ENCODE measurements at regions not wholly inside any gene's neighbourhood (a gene's known extent, or its start where the extent isn't known, plus 50 kb on each side); places are given as distances from the start of the nearest gene placed in this dataset.

DNA sequence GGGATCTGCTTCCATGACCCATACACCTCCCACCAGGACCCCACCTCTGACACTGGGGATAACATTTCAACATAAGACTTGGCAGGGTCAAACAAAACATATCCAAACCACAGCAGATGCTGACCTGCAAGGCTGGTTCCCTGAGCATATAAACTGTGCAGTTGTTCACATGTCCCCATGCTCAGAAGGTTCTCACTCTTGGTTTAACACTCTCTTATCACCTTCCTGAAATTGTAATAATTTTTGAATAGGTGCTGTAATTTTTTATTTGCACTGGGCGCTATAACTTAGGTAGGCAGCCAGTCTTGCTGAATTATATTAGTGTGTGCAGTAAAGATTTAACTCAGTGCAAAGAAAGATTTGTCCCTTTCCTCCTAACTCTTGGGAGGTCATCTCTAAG lies 824.8 kb upstream of the SOX9 start:
- in situ Hi-C loops (cut with HindIII; ENCODE audit: low sequenced_read_pairs) = no loop called here

DNA sequence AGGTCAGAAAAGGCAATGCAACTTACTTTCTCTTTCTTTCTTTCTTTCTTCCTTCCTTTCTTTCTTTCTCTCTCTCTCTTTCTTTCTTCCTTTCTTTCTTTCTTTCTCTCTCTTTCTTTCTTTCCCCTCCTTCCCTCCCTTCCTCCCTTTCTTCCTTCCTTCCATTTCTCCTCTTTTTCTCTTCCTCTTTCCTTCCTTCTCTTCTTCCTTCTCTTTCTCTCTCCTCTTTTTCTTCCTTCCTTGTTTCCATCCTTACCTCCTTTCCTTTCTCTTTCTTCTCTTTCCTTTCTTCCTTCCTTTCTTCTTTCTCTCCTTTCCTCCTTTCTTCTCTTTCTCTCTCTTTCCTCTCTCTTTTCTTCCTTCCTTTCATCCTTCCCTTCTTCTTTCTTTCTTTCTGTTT lies 819.8 kb upstream of the SOX9 start:
- in situ Hi-C loops (cut with HindIII; ENCODE audit: low sequenced_read_pairs) = no loop called here

DNA sequence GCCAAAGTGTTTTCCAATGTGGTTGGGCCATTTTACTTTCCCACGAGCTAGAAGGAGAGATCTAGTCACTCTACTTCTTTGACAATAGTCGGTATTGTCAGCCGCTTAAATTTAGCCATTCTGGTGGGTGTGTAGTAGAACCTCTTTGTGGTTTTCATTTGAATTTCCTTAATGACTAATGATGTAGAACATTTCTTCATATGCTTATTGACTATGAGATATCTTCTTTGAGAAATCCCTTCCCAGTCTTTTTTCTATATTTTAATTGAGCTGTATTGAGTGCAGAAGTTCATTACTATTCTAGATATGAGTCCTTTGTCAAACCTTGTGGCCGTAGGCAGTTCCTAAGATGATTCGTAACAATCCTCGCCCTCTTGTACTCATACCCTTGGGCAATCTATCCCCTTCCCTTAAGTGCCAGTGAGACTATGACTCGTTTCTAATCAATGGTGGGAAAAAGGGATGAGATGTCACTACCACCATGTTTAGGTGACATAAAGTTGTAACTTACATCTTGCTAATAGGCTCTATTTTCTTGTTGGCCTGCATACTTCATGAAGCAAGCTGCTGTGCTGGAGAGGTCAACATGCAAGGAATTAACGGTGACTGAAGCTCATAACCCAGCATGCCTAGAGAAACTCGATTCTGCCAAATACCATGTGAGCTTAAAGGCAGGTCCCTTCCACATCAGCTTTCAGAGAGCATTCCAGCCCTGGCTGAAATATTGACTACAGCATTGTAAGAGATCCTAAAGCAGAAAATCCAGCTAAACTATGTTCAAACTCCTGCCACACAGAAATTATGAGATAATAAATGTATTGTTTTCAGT lies 817.9 kb upstream of the SOX9 start:
- in situ Hi-C loops (cut with HindIII; ENCODE audit: low sequenced_read_pairs) = no loop called here

DNA sequence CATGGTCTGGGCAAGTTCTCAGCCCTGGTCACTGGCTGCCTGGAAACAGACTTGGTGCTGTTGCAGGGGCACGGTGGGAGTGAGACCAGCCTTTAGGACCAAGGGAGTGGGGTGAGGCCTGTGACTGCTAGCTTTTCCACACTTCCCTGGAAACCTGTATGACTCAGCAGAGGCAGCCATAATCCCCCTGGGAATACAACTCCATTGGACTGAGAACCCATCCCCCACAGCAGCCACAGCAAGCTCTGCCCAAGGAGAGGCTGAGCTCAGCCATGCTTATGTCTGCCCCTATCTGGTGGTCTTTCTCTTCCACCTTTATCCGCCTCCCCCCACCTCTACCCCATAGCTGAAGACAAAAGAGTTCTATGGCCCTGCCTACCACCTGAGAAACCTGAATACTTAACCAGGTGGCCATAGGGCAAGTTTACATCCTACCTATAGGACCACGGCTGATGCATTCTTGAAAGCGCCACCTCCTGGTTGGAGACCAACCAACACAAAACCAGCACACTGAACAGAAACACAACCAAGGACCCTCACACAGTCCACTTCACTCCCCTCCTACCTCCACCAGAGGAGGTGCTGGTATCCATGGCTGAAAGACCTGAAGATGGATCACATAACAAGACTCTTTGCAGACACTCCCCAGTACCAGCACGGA lies 816.2 kb upstream of the SOX9 start:
- in situ Hi-C loops (cut with HindIII; ENCODE audit: low sequenced_read_pairs) = no loop called here

DNA sequence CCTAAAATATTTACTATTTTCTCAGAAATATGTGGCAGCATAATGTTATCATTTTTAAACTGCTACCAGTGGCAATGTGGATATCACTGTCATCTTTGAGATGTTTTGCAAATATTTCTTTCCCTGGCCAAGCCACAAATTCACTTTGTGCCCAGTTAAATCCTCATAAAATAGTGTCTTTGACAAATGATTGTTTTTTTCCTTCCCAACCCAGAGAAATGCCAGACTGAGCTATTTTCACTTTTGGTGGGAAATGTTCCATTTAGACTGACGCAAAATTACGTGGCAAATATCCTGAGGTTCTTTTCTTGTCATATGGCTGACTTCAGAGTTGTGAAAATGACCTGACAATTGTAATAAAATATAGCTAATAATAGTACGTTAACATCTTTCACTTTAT lies 807.0 kb upstream of the SOX9 start:
- in situ Hi-C loops (cut with HindIII; ENCODE audit: low sequenced_read_pairs) = no loop called here

DNA sequence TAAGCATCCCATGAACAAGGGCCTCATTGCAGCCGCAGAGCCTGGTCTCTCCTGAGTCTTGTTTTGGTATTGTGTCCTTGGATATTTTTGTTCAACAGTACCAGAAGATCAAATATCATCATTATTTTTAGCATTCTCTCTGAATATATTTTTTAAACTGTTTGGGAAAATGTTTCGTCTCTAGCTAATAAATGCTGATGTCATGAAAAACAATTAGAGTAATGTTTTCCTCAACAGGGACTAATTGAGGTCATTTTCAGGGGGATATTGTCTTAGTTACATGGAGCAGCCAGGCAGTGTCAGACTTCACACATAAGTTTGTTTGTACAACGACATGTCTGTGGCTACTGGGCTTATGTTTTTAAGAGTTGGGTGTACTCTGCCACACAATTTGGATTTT lies 805.3 kb upstream of the SOX9 start:
- in situ Hi-C loops (cut with HindIII; ENCODE audit: low sequenced_read_pairs) = no loop called here

DNA sequence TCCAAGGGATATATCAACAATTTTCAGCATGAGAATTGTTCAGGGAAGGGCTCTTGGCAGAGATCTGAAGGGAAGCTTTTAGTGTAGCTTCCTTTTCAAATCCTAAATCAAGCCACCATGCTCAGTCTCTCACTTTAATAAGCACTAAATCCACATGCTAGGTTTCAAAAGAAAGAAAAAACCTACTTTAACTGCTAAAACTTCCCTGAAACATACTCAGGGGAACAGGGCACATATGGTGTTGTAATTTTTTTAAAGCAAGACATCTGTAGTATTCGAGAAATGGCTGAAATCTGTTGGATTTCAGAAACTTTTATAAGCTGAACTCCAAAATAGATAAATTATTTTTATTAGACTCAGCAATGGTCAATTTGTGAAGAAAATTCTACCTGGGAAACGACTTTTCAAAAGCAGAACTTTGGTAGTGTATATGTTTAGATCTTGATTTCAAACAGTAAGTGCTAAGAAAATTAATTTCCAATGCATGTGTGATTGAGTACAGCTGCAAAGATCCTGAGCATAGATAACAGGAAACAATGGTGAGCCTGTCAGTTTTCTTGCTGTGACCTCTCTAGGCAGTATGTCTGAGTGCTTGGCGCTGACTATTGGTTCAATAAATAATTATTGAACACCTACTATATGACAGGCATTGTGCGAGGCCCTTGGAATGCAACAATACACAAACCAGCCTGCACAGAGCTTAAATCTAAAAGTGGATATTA lies 804.5 kb upstream of the SOX9 start:
- in situ Hi-C loops (cut with HindIII; ENCODE audit: low sequenced_read_pairs) = no loop called here

DNA sequence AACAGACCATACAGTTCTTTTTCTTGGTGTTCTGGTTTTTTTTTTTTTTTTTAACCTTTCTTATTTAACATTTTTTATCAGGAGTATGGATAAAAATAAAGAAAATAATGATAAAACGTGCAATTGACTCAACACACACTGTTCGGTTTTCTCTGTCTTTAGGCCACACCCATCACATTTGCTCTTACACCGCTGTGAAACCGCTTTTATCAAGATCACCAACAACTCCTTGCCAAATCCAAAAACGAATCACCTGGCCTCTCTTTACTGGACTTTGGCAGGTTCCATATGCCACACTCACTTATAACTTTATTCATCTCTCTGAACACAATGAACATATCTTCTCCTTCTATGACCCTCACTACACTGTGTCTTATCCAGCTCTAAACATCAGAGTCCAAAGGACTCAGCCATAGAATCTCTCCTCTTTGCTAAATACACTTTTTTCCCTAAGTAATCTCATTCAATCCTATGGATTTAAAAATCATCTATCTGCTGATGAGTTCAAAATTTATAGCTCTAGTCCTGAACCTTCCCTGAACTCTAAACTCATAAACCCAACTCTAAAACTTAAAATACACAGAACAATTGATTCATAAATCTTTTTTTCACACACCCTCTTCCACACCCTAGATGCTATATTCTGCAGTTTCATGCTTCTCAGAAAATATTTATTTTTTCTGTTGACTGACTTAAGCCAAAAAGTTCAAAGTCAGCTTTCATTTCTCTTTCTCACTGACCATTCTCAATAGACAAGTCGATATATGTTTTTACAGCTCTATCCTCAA lies 800.6 kb upstream of the SOX9 start:
- in situ Hi-C loops (cut with HindIII; ENCODE audit: low sequenced_read_pairs) = loop anchor here (10.0 kb wide), 1 partner anchor 125 kb away; no protein-coding TSS in a partner anchor

DNA sequence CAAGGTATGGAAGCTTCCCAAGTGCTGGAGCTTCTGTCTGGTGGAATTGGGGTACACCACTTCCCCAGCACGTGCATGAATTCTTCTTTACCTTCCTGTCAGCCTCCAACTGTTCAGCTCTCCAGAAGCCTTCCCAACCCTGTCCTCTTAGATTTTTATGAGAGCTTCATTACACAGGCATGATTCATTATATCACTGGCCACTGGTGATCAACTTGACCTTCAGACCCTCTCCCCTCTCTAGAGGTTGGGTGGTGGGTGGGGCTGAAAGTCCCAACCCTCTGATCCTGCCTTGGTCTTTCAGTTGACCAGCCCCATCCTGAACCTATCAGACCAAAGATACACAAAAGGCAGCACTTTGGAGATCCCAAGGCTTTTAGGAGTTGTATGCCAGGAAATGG lies 795.7 kb upstream of the SOX9 start:
- in situ Hi-C loops (cut with HindIII; ENCODE audit: low sequenced_read_pairs) = loop anchor here (10.0 kb wide), 1 partner anchor 120 kb away; no protein-coding TSS in a partner anchor

DNA sequence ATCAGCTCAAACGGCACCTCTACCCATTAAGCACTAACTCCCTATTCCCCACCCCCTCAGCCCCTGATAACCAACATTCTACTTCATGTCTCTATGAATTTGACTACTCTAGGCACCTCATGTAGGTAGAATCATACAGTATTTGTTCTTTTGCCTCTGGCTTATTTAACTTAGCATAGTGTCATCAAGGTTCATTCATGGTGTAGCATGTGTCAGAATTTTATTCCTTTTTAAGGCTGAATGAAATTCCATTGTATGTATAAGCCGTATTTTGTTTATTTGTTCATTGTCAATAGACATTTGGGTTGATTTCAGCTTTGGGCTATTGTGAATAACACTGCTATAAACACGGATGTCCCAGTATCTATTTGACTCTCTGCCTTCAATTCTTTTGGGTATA lies 794.9 kb upstream of the SOX9 start:
- in situ Hi-C loops (cut with HindIII; ENCODE audit: low sequenced_read_pairs) = loop anchor here (10.0 kb wide), 1 partner anchor 119 kb away; no protein-coding TSS in a partner anchor

DNA sequence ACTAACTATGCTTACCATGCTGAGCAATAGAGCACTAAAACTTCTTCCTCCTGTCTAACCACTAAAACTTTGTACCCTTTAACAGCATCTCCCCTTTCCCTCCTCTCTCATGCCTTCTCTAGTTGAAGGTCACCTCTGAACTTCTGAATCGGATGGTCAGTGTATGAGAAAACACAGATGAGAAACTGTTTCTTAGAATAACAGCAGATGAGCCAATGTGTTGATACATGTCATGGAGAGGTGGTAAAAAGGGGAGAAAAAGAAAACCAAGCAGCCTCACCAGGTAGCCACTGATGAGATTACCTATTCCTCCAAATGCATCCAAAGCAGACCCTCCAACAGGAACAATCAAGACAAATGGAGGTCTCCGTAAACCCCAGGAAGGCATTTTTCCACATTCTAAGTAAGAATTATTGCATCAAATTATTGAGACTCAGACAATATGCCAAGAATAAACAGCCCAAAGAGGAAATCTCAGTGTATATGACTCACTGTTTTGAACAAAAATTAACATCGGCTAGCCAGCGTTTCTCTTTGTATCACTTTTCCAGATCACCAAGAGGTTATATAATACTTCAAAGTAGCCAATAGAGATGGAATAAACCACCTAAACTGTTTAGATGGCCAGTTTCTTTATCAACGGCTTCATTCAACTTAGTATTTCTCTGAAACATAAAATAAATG lies 793.3 kb upstream of the SOX9 start:
- in situ Hi-C loops (cut with HindIII; ENCODE audit: low sequenced_read_pairs) = loop anchor here (10.0 kb wide), 1 partner anchor 117 kb away; no protein-coding TSS in a partner anchor

DNA sequence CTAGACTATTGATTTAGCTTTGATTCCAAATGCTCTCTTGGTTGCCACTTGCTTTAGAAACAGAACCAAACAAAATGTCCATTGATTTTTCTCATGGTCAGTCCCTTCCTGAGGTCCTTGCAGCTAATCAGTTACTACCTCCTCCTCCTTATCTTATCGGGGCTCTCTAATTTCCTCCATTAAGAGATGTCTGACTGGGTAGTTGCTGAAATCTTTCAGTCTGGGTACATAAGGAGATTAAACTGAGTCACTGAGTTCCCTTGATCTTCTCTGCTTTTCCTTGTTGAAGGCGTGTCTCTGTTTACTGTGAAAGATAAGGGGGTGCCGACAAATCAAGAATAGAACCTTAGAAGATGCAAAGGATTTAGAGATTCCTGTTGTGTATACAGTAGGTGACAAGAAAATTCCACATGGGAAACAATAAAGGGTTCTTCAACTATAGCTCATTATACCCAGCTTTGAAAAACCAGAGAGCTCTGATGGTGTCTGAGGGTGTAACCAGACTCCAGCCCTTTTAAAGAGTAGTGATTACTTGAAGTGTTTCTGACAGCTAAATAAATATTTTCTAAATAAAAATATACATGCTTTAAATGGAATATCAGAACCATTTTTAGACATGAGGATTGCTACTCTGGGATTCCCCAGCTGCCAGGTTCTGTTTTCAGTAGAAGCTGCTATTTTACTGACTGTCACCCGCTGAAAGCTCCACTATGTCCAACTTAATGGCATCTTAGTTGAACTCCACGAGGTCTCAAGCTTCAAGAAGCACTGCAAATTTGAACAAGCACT lies 791.3 kb upstream of the SOX9 start:
- in situ Hi-C loops (cut with HindIII; ENCODE audit: low sequenced_read_pairs) = loop anchor here (10.0 kb wide), 1 partner anchor 115 kb away; no protein-coding TSS in a partner anchor

DNA sequence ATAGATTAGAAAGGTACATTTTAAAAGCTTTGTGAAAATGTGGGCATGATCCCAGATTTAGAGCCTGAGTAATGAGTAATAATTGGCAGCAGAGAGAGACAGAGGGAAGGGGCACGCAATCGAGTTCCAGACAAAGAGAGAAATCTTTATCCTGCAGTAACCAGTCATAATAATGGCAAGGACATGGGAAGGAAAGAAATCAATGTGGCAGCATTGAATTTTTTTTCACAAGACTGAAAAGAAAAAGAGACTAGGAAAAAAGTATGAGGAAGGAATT lies 790.8 kb upstream of the SOX9 start:
- in situ Hi-C loops (cut with HindIII; ENCODE audit: low sequenced_read_pairs) = no loop called here

DNA sequence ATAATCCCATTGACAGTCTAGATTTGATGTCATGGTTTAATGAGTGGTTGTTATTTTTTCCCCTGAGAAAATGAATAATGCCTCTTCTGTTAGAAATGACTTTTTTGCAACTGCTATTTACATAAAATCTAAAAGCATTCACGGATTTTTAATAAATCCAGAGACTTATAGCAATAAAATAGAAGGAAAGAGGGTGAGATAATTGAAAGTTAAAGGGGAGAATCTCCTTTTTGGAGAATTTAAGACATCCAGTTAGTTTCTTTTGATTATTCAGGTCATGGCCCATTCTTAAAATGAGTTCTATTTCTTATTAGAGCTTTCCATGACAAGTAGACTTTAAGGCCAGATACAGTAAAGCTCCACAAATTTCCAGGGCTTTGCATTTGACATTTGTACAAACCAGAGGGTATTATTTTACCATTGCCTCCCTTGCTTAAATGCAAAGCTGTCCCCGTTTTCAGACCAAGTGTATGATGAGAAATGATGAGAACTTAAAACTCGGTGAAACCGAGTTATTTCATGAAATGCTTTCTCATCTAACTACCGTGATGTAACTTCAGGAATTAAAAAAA lies 789.0 kb upstream of the SOX9 start:
- in situ Hi-C loops (cut with HindIII; ENCODE audit: low sequenced_read_pairs) = no loop called here

DNA sequence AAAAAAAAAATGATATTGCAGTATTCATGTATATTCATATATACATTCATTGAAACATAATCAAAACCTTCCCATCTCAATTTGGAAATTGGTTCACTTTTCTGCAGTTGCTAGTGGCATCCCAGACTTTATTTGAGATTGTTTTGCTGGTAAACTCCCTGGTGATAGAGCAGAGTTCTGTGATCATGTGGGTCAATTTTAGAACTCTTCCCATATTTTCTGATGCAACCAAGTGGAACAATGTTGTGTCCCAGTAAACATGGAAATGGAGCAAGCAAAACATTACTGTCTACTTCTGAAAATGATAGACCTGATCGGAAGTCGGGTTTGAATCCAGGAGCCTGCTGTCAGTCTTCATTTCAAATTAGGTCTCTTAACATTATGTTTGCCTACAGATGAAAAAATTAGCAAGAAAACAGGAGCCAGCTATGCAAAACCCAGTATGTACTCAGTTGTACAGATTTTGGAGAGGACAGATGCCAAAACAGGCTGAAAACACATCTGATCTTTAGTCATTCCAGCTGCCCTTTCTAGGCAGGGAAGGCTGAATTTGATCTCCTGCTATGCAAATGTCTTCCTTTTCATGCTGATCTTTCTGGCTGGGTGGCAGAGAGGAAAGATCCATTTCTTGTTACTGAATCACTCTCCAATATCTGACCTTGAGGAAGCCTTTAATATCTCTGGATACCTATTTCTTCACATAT lies 786.6 kb upstream of the SOX9 start:
- in situ Hi-C loops (cut with HindIII; ENCODE audit: low sequenced_read_pairs) = no loop called here

DNA sequence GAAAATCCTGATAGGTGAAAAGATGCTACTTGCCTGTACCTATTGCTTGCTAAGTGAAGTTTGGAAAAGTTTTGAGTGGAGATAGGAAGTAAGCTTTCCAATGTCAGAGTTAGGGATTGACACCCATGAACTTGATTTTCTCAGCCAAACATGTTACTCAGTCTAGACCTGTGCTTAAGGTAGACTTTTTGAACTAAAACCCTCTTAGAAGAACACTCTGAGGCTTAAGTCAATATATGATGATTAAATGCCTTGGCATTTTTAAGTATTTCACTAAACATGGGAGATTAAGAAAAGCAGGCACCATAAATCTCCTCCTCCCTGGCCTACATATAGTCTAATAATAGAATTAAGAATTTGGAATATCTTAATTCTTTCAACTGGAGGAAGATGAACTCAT lies 785.6 kb upstream of the SOX9 start:
- in situ Hi-C loops (cut with HindIII; ENCODE audit: low sequenced_read_pairs) = no loop called here

DNA sequence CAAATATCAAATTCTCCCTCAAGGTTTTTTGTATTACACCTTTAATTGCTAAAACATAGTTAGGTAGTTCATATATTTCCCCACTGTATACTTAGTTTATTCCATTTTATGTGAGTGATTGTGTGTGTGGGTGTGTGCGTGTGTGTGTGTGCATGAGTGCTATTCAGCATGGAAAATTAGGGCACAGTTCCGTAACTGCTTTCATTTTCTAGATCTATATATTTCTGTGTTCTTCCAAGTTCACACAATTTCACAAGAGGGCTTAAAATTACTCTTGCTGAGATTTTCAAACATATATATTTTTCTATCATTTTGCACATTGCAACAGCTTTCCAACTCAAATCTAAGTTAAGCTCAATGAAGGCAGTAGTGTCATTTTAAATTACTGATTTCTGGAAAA lies 782.9 kb upstream of the SOX9 start:
- in situ Hi-C loops (cut with HindIII; ENCODE audit: low sequenced_read_pairs) = no loop called here

DNA sequence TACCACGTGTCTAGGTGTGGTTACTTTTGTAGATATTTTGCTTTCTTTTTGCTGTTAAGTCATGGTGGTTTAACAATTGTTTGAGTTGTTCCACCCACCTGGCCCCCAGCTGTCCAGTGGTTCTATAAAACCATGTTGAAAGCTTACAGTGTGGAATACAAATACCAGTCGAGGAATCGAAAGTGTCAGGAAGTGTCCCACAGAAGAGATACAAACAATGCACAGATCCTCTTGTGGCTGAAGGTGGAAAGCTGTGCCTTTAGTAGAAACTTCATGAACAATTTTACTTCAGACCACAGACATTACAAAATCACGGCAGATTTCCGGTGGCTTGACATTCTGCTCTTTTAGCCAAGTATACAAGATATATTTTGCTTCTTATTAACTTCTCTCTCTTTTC lies 782.4 kb upstream of the SOX9 start:
- in situ Hi-C loops (cut with HindIII; ENCODE audit: low sequenced_read_pairs) = no loop called here

DNA sequence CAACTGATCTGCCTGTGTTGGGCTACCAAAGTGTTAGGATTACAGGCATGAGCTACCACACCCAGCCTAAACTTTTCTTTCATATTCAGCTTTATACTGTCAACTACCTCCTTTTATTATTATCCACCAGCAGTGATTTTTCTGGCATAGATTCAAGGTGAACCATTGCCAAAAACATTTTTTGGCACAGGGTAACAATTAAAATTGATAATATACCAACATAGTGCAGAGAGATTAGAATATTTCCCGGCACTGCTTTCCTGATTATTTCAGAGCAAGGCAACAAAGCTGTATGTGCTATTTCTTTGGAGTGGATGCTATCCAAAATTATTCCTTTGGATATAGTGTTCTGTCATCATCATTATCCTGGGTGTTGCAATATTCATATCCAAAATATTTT lies 781.6 kb upstream of the SOX9 start:
- in situ Hi-C loops (cut with HindIII; ENCODE audit: low sequenced_read_pairs) = no loop called here

All from endothelial cell of hepatic sinusoid (primary cell).